ENCODE measurements at regions not wholly inside any gene's neighbourhood (a gene's known extent, or its start where the extent isn't known, plus 50 kb on each side); places are given as distances from the start of the nearest gene placed in this dataset.

- no peak for TF ChIP-seq MAX (IDR thresholded peaks at IDR 0.05; ENCODE audit: low read depth, low read length)
- no peak for TF ChIP-seq CTCF (IDR thresholded peaks at IDR 0.05; ENCODE audit: low read depth, low read length)
Observed at GRCh38 chr2:16828044-16828827, 162.6 kb upstream of the CYRIA start.
